Stimulated activated CD8-positive, alpha-beta memory T cell treated with anti-CD3 and anti-CD28 coated beads, Interleukin-4, amount 100 ng/mL, for 24 hours (primary cell): ENCODE measurements at regions not wholly inside any gene's neighbourhood (a gene's known extent, or its start where the extent isn't known, plus 50 kb on each side); places are given as distances from the start of the nearest gene placed in this dataset.

Source experiments
- DNase-seq: peaks from one replicate; pipeline ENCODE4 v3.0.0-alpha.2; 2020; ENCODE audit warnings: low read depth

- DNase-seq: no peak
Observed at GRCh38 chr1:5465281-5465711, 526.9 kb downstream of the NPHP4 start.

DNA sequence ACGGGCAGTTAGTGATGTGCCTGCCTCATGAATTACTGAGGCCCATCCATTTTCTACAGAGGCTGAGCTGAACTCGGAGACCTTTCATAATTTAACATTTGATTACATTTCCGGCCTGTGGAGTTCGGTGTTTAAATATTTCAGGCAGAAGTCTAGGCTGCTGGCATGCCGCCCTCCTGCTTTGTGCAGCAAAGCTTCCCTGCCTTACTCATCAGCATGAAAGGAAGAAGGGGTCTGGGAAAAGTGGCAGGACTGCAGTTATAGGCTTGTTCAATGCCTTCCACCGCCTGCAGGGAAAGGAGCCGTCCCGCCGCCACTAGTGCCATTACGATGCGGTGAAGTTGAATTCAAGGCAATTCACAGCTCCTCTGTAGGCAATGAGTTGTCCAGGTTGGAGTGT lies 527.9 kb downstream of the NPHP4 start:
- DNase-seq: no peak

- DNase-seq: no peak
Observed at GRCh38 chr1:5460974-5461373, 531.3 kb downstream of the NPHP4 start.

DNA sequence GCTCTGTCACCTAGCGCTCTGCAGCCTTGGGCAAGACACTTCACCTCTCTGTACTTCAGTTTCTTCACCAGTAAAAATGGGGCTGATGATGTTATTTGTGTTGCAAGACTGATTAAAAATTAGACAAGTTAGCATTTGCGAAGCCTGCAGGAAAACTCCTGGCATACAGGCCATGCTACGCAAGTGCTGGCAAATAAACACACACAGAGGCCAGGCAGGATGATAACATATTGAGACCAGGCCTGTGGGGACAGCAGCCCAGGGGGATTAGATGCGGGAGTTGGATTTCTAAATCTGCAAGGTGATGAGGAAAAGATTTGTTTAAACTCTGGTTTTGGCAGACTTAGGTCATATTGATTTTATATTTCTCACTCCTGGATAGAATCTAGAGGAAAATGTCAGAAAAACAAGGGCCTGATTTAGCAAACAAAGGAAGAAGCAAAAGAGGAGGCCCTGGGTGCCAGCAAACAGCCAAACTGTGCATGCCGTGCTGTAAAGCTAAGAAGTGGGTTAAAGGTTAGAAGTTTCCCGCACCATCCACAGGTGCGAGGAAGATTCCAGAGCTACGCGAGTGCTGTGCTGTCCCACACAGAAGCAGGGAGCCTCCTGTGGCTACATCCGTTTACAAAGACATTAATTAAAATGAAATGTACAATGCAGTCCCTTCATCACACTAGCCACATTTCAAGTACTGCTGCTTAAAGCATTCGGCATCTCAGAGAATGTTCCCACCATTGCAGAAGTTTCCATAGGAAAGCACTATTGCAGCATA lies 532.2 kb downstream of the NPHP4 start:
- DNase-seq: no peak

DNA sequence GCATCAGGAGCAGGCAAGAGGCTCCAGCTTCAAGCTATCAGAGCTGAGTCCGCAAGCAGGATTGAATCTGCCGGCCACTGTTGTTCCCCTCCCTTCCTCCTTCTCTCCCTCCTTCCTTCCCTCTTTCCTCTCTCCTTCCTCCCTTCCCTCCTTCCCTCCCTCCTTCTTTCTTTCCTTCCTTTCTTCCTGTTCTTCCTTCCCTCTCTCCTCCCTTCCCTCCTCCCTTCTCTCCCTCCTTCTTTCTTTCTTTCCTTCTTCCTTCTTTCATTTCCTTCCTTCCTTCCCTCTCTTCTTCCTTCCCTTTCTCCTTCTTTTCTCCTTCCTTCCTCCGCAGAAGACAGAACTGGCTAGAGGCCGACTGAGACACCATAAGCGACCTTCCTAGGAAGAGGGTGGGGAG lies 534.0 kb downstream of the NPHP4 start:
- no peak for DNase-seq

DNA sequence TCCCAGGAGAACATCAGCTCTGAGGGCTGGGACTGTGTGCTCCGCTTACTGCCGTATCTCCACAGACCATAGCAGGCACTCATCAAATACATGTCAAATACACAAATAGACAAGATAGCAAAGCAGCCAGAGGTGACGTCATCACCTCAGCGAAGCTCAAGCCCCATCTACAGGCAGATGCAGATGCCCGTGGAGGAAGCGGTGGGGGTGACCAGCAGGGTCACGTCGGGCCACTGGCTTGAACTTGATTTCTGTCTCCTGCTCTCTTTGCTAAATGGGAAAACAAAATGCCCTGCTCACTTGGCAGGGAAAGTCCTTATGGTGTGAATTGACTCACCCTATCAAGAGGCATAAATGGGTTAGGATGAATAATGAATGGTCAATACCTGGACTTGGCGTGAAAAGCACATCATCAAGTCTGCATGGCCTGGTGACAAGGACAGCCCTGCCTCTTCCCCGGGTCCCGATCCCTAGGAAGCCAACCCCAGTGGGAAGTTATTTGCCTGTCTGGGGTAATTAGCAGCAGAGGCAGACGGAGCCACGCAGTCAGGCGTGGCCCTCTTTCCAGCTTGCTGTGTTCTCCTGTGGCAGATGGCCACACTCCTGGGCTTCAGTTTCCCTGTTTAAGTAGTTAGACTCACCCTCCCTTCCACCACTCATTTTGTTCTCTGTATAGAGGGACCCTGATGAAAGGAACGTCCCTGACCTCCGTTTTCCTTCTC lies 536.0 kb downstream of the NPHP4 start:
- DNase-seq: no peak

DNA sequence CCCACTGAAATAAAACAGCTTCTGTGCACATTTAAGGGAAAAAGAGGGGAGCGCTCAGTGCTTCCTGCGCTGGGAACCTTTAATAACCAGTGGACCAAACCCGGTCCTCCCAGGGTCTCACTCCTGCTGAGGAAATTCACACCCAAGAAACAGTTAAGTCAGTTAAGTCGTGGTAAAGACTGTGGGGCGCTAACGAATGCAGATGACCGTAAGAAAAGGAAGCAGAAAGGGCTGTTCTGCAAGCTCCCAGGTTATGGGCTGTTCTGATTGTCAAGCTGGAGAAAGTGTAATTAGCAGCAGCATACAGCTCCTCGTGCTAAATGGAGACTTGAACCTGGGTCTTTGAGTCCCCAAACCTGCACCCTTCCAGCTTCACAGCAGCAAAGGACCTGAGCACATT lies 536.6 kb downstream of the NPHP4 start:
- DNase-seq: no peak

DNA sequence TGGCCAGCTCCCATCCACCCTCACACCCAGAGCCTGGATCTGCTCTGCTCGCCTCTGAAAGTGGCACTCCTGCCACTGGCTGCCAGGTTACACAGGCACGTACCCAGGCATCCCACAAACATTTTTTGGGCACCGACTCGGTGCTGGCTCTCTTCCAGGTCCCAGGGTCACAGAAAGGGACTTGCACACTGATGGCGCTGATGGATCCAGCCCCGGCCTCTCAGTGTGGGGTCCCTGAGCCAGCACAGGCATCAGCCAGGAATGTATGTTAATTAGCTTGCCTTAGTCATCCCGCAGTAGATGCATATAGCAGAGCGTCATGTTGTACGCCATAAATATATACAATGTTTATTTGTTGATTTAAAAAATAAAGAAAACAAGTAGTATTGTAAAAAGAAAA lies 537.2 kb downstream of the NPHP4 start:
- no peak for DNase-seq

DNA sequence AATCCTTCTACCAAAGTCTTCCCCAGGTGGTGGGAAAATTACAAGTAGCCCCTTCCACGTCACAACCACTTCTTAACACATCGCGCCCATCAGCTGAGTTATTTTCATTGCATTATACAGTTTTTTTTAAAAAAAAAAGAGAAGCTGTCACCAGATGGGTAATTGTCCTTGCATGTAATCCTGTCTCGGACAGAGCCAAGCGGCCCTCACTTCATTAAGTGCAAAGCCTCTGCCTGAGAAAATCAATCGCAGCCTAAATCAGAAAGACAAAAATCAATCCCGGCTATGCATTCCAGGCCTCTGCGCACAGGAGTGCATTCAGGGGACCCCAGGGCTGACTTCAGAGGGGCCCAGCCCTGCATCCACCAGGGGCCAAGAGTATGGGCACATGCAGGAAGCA lies 538.9 kb downstream of the NPHP4 start:
- no peak for DNase-seq

- DNase-seq: no peak
Observed at GRCh38 chr1:5451671-5452070, 540.6 kb downstream of the NPHP4 start.

DNA sequence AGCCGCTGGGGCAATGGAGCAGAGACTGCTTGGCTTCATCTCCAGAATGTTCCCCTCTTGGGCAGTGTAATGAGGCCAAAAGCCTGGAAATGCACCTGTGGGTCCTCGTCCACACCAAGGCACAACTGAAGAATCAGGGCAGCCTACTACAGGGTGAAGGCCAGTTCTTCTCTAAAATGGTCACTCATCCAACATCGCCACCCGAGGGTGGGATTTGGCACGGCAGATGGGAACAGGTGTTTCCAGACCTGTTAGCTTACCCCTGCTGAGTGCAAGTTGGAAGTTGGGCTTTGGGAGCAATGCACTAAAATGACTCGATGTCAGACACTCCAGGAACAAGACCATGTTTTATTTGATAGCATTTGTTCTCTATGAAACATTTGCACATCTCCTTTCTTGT lies 543.7 kb downstream of the NPHP4 start:
- no peak for DNase-seq

GRCh38 chr1:5447503-5447960 lies 544.7 kb downstream of the NPHP4 start:
- no peak for DNase-seq

DNA sequence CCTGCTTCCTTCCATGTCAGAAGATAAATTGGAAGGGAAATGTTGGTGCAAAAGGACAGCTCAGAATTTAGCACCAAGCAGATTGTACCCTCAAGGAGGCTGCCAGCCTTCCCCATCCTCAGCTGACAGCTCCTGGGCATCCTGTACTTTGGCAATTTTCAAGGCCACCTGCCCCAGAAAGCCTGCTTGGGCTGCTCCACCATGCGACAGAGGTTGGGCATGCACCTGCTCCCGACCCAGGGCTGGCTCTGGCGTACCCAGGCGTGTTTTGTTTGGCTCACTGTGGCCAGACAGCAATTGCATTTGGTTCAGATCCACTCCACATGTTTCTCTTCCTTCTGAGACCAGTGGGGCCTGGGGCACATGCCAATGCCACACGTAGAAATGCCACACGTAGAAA lies 547.8 kb downstream of the NPHP4 start:
- no peak for DNase-seq

- DNase-seq: no peak
Observed at GRCh38 chr1:5436808-5437207, 555.4 kb downstream of the NPHP4 start.

DNA sequence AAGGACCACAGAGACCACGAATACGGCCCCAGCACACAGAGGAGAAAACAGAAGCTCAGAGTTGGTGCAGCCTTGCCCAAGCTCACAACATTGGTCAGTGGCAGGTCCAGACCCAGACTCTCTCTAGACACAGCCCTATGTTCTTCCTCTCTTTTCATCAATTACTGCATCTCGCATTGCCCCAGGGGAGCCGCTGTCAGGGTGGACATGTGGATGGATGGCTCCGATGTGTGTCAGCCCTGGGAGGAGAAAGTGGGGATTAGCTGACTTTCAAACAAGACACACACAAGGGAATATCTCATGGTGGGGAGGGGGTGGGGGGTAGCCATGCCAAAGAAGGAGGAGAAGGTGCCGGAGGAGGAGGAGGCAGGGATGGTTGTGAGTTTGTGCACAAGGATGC lies 556.8 kb downstream of the NPHP4 start:
- no peak for DNase-seq

DNA sequence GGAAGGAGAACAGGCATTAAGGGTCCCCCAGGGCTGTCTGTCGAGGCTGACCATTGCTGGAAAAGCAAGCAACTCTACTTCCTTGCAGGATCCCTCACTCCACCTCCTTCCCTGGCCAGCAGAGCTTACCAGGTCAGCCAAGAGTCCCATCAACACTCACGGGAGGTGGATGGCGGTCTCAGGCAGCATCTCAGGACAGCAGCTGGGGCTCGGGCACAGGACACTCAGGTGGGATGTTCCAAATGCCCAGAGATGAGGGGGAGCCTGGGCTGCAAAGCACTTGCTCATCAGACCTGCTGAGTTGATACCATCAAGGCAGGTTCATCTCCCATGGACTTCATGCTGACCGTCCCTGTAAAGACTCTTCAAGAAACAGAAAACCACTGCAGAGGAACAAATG lies 559.8 kb downstream of the NPHP4 start:
- DNase-seq: no peak

DNA sequence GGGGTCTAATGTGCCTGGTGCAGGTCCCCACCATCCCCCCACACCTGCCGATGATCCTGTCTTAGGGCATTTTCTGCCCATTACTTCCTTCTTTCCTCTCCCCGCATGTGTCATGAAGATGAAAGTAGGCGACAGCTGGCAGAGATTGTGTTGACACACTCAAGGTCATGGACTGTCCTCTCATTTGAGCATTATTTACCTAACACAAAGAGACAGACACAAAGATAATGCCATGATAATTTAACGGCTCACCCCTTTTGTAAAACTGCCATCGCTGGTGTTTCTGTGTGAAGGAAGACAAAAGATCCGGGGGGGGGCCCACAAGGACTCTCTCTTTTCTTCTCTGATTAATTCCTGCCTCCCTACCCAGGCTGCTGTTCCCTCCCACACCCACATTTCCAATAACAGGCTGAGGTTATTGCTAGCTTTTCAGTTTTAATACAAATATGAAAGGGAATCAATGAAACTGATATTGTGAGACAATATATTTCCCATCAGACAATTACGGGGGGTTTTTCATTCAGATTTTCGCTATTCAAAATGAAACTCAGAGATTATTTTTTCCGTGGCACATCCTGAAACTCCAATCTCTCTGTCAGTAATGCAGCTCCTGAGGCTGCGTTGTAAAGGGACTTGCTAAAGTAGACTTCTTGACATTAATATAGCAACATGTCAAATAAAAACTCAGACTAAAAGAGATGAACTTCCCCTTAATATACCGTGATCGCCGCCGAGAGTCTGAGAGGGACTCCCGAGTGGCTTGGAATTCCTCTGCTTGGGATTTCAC lies 561.1 kb downstream of the NPHP4 start:
- no peak for DNase-seq

DNA sequence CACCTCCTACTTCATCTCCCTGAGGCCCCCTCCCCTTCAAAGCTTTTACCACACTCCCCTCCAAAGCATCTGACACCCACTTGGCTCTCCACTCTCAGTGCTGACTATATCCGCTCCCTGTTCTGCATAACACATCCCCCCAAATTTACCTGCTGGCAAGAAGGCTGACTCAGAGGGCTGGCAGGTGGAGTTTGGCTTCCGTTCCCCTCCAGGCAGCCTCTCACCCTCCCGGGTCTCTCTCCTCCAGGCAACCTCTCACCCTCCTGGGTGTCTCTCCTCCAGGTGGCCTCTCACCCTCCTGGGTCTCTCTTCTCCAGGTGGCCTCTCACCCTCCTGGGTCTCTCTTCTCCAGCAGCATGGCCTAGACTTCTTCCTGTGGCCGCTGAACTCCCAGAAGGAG lies 562.1 kb downstream of the NPHP4 start:
- DNase-seq: no peak

GRCh38 chr1:5428351-5428750 lies 563.9 kb downstream of the NPHP4 start:
- no peak for DNase-seq

GRCh38 chr1:5427026-5427613 lies 565.1 kb downstream of the NPHP4 start:
- no peak for DNase-seq

DNA sequence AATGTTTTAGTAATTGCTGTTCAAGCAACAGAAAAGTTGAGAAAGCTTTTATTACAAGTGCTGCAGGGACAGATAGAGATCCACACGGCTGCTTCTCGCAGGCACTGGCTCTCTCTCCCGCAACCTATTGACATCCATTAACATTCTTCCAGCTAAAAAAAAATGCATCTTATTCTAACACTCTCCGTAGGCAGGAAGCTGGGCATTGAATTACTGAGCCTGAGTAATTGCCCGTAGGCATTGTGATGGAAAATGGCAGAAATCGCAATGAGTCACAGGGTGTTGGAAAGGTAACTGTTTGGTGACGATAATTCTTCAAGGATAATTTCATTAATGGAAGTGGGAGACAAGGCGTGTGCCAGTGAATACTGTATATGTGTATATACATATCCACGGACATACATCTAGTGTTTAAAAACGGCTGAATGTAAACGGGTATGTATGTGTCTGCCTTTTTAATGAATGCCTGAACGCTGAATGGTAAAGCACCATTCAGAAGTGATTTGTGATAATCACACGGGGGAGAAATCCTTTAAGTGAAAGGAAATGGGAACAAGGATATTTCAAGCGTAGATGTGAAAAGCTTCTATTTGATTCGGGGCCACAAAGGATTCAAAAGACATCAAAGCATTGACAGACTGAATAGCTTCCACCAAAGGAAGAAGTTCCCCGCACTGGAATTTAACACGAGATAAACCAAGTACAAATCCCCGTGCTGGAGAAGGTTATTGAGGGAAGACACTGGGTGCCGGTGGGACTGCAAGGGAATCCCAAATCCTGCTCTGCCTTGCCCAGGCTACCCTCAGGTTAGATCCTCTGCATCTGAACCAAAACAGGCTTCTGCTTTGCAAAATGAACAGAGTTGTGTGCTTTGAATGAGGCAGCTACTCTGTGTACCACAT lies 567.2 kb downstream of the NPHP4 start:
- no peak for DNase-seq
